AG09309 (cell line): ENCODE measurements at regions not wholly inside any gene's neighbourhood (a gene's known extent, or its start where the extent isn't known, plus 50 kb on each side); places are given as distances from the start of the nearest gene placed in this dataset.

Source experiments
- DNase-seq: peaks from one replicate; pipeline ENCODE4 v3.0.0-alpha.2; 2010; ENCODE audit warnings: low read depth
- H3K4me3 ChIP-seq: 2 replicates; pipeline ENCODE4 v1.5.1; 2011; ENCODE audit warnings: mild to moderate bottlenecking, low read depth, low read length, moderate library complexity; ENCODE audit not compliant: control insufficient read depth
- CTCF ChIP-seq: IDR thresholded peaks from 2 replicates; pipeline ENCODE4 v1.5.1; 2011; ENCODE audit warnings: mild to moderate bottlenecking, low read depth, low read length, inconsistent platforms; ENCODE audit not compliant: insufficient read depth, control insufficient read depth; ENCODE audit errors: missing control alignments

- DNase-seq = no peak
- no peak for TF ChIP-seq CTCF
- no peak overlapping the region for H3K4me3 ChIP-seq
These were observed 1702.1 kb upstream of the PCDH20 start for GRCh38 chr13:63117710-63118109.

GRCh38 chr13:63112799-63113395 lies 1697.2 kb upstream of the PCDH20 start:
- no peak overlapping the region for H3K4me3 ChIP-seq
- no peak for DNase-seq
- no peak for TF ChIP-seq CTCF

GRCh38 chr13:63110466-63110865 lies 1694.8 kb upstream of the PCDH20 start:
- DNase-seq = peak; percentile 32
- TF ChIP-seq CTCF = no peak
- H3K4me3 ChIP-seq = no peak overlapping the region

GRCh38 chr13:63107179-63107943 lies 1691.7 kb upstream of the PCDH20 start:
- H3K4me3 ChIP-seq = no peak overlapping the region
- TF ChIP-seq CTCF = no peak

GRCh38 chr13:63094717-63095116 lies 1679.1 kb upstream of the PCDH20 start:
- TF ChIP-seq CTCF = no peak
- H3K4me3 ChIP-seq = no peak overlapping the region

More at GRCh38 chr13:63107179-63107943, 1691.7 kb upstream of the PCDH20 start:
- no peak for DNase-seq

GRCh38 chr13:63093907-63094469 lies 1678.3 kb upstream of the PCDH20 start:
- no peak for TF ChIP-seq CTCF
- no peak overlapping the region for H3K4me3 ChIP-seq
- DNase-seq = no peak

More at GRCh38 chr13:63094717-63095116, 1679.1 kb upstream of the PCDH20 start:
- no peak for DNase-seq
